ENCODE measurements at regions not wholly inside any gene's neighbourhood (a gene's known extent, or its start where the extent isn't known, plus 50 kb on each side); places are given as distances from the start of the nearest gene placed in this dataset.
A peak's percentile ranks its signal among the peaks of the same experiment; 100 is the strongest.

GRCh38 chr2:200725596-200725995 lies 86.1 kb upstream of the BZW1 start:
- Mint-ChIP-seq H3K27ac (no peak overlapping the region), H3K36me3 (no peaks in the 10 kb centered on the region), H3K4me1 (no peaks in the 10 kb centered on the region), H3K27me3 (ENCODE audit: insufficient read depth, low read depth) (peaks cover 5% of the 10 kb centered on the region), H3K4me3 (no peak overlapping the region), H3K9me3 (peaks cover under 1% of the 10 kb centered on the region)
- peaks cover 3% of the 10 kb centered on the region for H3K4me1 ChIP-seq
- H3K27ac ChIP-seq, result no peak overlapping the region
- DNase-seq (ENCODE audit: low spot score), result no peak
- no peaks in the 10 kb centered on the region for H3K79me2 ChIP-seq (ENCODE audit: low read depth)
- no peaks in the 10 kb centered on the region for H3K36me3 ChIP-seq
- no peak overlapping the region for H3K4me3 ChIP-seq
- no peak overlapping the region for H3K9ac ChIP-seq
- no peak for TF ChIP-seq EZH2phosphoT487 (IDR thresholded peaks at IDR 0.05)
- TF ChIP-seq CTCF (IDR thresholded peaks at IDR 0.05), result no peak
- TF ChIP-seq EZH2 (IDR thresholded peaks at IDR 0.05), result no peak
- H3K9me3 ChIP-seq (ENCODE audit: low read depth), result no peaks in the 10 kb centered on the region
- no peaks in the 10 kb centered on the region for H4K20me1 ChIP-seq (ENCODE audit: low read depth)
- H2AFZ ChIP-seq (replicated peaks), result peak overlapping the region; percentile 2
- no peaks in the 10 kb centered on the region for H3F3A ChIP-seq (ENCODE audit: low read depth)
- H3K27me3 ChIP-seq, result no peaks in the 10 kb centered on the region
- no peak overlapping the region for H3K4me2 ChIP-seq

GRCh38 chr2:200728630-200729029 lies 83.1 kb upstream of the BZW1 start:
- TF ChIP-seq EZH2 (IDR thresholded peaks at IDR 0.05) (no peak), CTCF (IDR thresholded peaks at IDR 0.05) (no peak), EZH2phosphoT487 (IDR thresholded peaks at IDR 0.05) (no peak)
- no peaks in the 10 kb centered on the region for H3K9me3 ChIP-seq (ENCODE audit: low read depth)
- H3K4me3 ChIP-seq, result no peak overlapping the region
- no peak overlapping the region for H2AFZ ChIP-seq (replicated peaks)
- H3K4me1 ChIP-seq, result peaks cover 3% of the 10 kb centered on the region
- H4K20me1 ChIP-seq (ENCODE audit: low read depth), result no peaks in the 10 kb centered on the region
- H3K4me2 ChIP-seq, result no peak overlapping the region
- no peak overlapping the region for H3K9ac ChIP-seq
- Mint-ChIP-seq H3K36me3 (no peaks in the 10 kb centered on the region), H3K4me3 (no peak overlapping the region), H3K27me3 (ENCODE audit: insufficient read depth, low read depth) (peaks cover 5% of the 10 kb centered on the region), H3K9me3 (no peaks in the 10 kb centered on the region), H3K27ac (no peak overlapping the region), H3K4me1 (no peaks in the 10 kb centered on the region)
- no peaks in the 10 kb centered on the region for H3F3A ChIP-seq (ENCODE audit: low read depth)
- H3K27me3 ChIP-seq, result no peaks in the 10 kb centered on the region
- no peaks in the 10 kb centered on the region for H3K36me3 ChIP-seq
- DNase-seq (ENCODE audit: low spot score), result no peak
- no peak overlapping the region for H3K27ac ChIP-seq
- no peaks in the 10 kb centered on the region for H3K79me2 ChIP-seq (ENCODE audit: low read depth)

GRCh38 chr2:200730302-200730701 lies 81.4 kb upstream of the BZW1 start:
- H3K9me3 ChIP-seq (ENCODE audit: low read depth), result no peaks in the 10 kb centered on the region
- no peak overlapping the region for H3K4me2 ChIP-seq
- DNase-seq (ENCODE audit: low spot score), result no peak
- H2AFZ ChIP-seq (replicated peaks), result no peak overlapping the region
- H3F3A ChIP-seq (ENCODE audit: low read depth), result no peaks in the 10 kb centered on the region
- H3K4me1 ChIP-seq, result peaks cover 2% of the 10 kb centered on the region
- Mint-ChIP-seq H3K36me3 (no peaks in the 10 kb centered on the region), H3K27me3 (ENCODE audit: insufficient read depth, low read depth) (peaks cover 2% of the 10 kb centered on the region), H3K4me1 (no peaks in the 10 kb centered on the region), H3K4me3 (no peak overlapping the region), H3K9me3 (no peaks in the 10 kb centered on the region), H3K27ac (no peak overlapping the region)
- H3K79me2 ChIP-seq (ENCODE audit: low read depth), result no peaks in the 10 kb centered on the region
- no peak overlapping the region for H3K9ac ChIP-seq
- H3K36me3 ChIP-seq, result no peaks in the 10 kb centered on the region
- no peak overlapping the region for H3K4me3 ChIP-seq
- H3K27ac ChIP-seq, result no peak overlapping the region
- no peaks in the 10 kb centered on the region for H3K27me3 ChIP-seq
- H4K20me1 ChIP-seq (ENCODE audit: low read depth), result no peaks in the 10 kb centered on the region
- no peak for TF ChIP-seq EZH2 (IDR thresholded peaks at IDR 0.05)
- TF ChIP-seq CTCF (IDR thresholded peaks at IDR 0.05), result no peak
- no peak for TF ChIP-seq EZH2phosphoT487 (IDR thresholded peaks at IDR 0.05)

Data from neural progenitor cell (in vitro differentiated cells).